ENCODE measurements at regions not wholly inside any gene's neighbourhood (a gene's known extent, or its start where the extent isn't known, plus 50 kb on each side); places are given as distances from the start of the nearest gene placed in this dataset.
"Not testable (repeated sequence)": the region's sequence is repeated elsewhere in the genome, so short reads cannot be mapped to it uniquely, and the experiment has no call there.

- no peak for DNase-seq
Measured at GRCh38 chr13:73310366-73310765, 251.6 kb downstream of the KLF5 start.

GRCh38 chr13:73307481-73307880 is 248.7 kb downstream of the KLF5 start:
- DNase-seq, result no peak

GRCh38 chr13:73306688-73307087 is 247.9 kb downstream of the KLF5 start:
- no peak for DNase-seq

- no peak for DNase-seq
Measured at GRCh38 chr13:73304442-73304841, 245.6 kb downstream of the KLF5 start.

- peak; percentile 53 for DNase-seq
Measured at GRCh38 chr13:73303851-73304250, 245.0 kb downstream of the KLF5 start.

- DNase-seq, result not testable (repeated sequence)
Measured at GRCh38 chr13:73301622-73302021, 242.8 kb downstream of the KLF5 start.

GRCh38 chr13:73300718-73301425 is 242.1 kb downstream of the KLF5 start:
- no peak for DNase-seq

- no peak for DNase-seq
Measured at GRCh38 chr13:73299787-73300186, 241.0 kb downstream of the KLF5 start.

GRCh38 chr13:73293913-73294523 is 235.2 kb downstream of the KLF5 start:
- DNase-seq, result no peak

- DNase-seq, result no peak
Measured at GRCh38 chr13:73292127-73292526, 233.3 kb downstream of the KLF5 start.

- no peak for DNase-seq
Measured at GRCh38 chr13:73290844-73291243, 232.0 kb downstream of the KLF5 start.

GRCh38 chr13:73288596-73288995 is 229.8 kb downstream of the KLF5 start:
- no peak for DNase-seq

GRCh38 chr13:73287831-73288230 is 229.0 kb downstream of the KLF5 start:
- no peak for DNase-seq

GRCh38 chr13:73286942-73287620 is 228.3 kb downstream of the KLF5 start:
- no peak for DNase-seq

- DNase-seq, result no peak
Measured at GRCh38 chr13:73286177-73286576, 227.4 kb downstream of the KLF5 start.

- no peak for DNase-seq
Measured at GRCh38 chr13:73284081-73284874, 225.5 kb downstream of the KLF5 start.

GRCh38 chr13:73283636-73284035 is 224.8 kb downstream of the KLF5 start:
- DNase-seq, result no peak

GRCh38 chr13:73281746-73282145 is 222.9 kb downstream of the KLF5 start:
- DNase-seq, result no peak

- DNase-seq, result no peak
Measured at GRCh38 chr13:73278186-73278585, 219.4 kb downstream of the KLF5 start.

- DNase-seq, result no peak
Measured at GRCh38 chr13:73275163-73275562, 216.4 kb downstream of the KLF5 start.

- DNase-seq, result no peak
Measured at GRCh38 chr13:73274147-73274546, 215.3 kb downstream of the KLF5 start.

GRCh38 chr13:73273745-73274144 is 214.9 kb downstream of the KLF5 start:
- no peak for DNase-seq

GRCh38 chr13:73273276-73273675 is 214.5 kb downstream of the KLF5 start:
- DNase-seq, result no peak

All from activated naive CD4-positive, alpha-beta T cell treated with Interleukin-2 at 50 U/mL for 16 hours (primary cell).